Naive thymus-derived CD4-positive, alpha-beta T cell (primary cell): ENCODE measurements at regions not wholly inside any gene's neighbourhood (a gene's known extent, or its start where the extent isn't known, plus 50 kb on each side); places are given as distances from the start of the nearest gene placed in this dataset.

Experiments
- ATAC-seq: fragments of 150-1000 bp; cut with Tn5 transposase; 2 replicates; pipeline ENCODE4 v1.10.0; 2021; ENCODE audit warnings: mild to moderate bottlenecking, moderate library complexity
- CTCF ChIA-PET: fragments of 350-600 bp; sonication (Branson Sonifier 250); formaldehyde crosslinking; loops from one replicate; lab custom pipeline; 2021; ENCODE audit warnings: antibody characterized with exemption; lab: Charles Lee
- POLR2A ChIA-PET: fragments of 350-600 bp; sonication (Branson Sonifier 250); formaldehyde crosslinking; loops from one replicate; lab custom pipeline; 2021; ENCODE audit warnings: antibody characterized with exemption, inconsistent platforms; lab: Charles Lee
- DNase-seq, 9 donors: peaks; one replicate each; pipeline versions ENCODE4 v3.0.0 to v3.0.0-alpha.2; 2020 to 2022; ENCODE audit warnings: mixed read lengths in 1 of 9
- H3K27ac ChIP-seq: one replicate; pipeline ENCODE4 v1.7.0; 2013; ENCODE audit warnings: mild to moderate bottlenecking, low read depth, low read length, moderate library complexity
- H3K27me3 ChIP-seq, 2 donors: one replicate each; pipeline ENCODE4 v1.7.0; 2013; ENCODE audit warnings: low read length in 2 of 2, mild to moderate bottlenecking in 2 of 2, moderate library complexity in 2 of 2; ENCODE audit not compliant: control insufficient read depth in 2 of 2, insufficient read depth in 2 of 2
- H3K36me3 ChIP-seq, 3 experiments: 1 replicate in 2 of 3; 2 replicates in 1 of 3; pipeline ENCODE4 v1.7.0; 2013; ENCODE audit warnings: low read length in 3 of 3, mild to moderate bottlenecking in 3 of 3, moderate library complexity in 1 of 3; ENCODE audit not compliant: insufficient read depth in 3 of 3, control insufficient read depth in 2 of 3
- H3K4me1 ChIP-seq, 2 donors: one replicate each; pipeline ENCODE4 v1.7.0; 2013; ENCODE audit warnings: low read length in 2 of 2, mild to moderate bottlenecking in 2 of 2, moderate library complexity in 1 of 2; ENCODE audit not compliant: control insufficient read depth in 2 of 2, insufficient read depth in 2 of 2
- H3K4me3 ChIP-seq: 2 replicates; pipeline ENCODE4 v1.7.0; 2013; ENCODE audit warnings: mild to moderate bottlenecking, low read length
- H3K9me3 ChIP-seq, 3 experiments: 1 replicate in 2 of 3; 2 replicates in 1 of 3; pipeline ENCODE4 v1.7.0; 2013; ENCODE audit warnings: low read length in 3 of 3; ENCODE audit not compliant: control insufficient read depth in 2 of 3
- H3K27ac Mint-ChIP-seq, 9 donors: one replicate each; pipeline ENCODE4 v1.8.0; 2020 to 2022; ENCODE audit warnings: mixed read lengths in 9 of 9, mild to moderate bottlenecking in 8 of 9, moderate library complexity in 5 of 9, inconsistent platforms in 2 of 9
- H3K27me3 Mint-ChIP-seq, 5 donors: one replicate each; pipeline ENCODE4 v1.8.0; 2021 to 2022; ENCODE audit warnings: mixed read lengths in 5 of 5, mild to moderate bottlenecking in 1 of 5
- H3K36me3 Mint-ChIP-seq, 5 donors: one replicate each; pipeline ENCODE4 v1.8.0; 2020 to 2022; ENCODE audit warnings: mixed read lengths in 5 of 5, mild to moderate bottlenecking in 3 of 5, inconsistent platforms in 1 of 5
- H3K4me1 Mint-ChIP-seq, 7 donors: one replicate each; pipeline ENCODE4 v1.8.0; 2020 to 2022; ENCODE audit warnings: mixed read lengths in 7 of 7, mild to moderate bottlenecking in 3 of 7, inconsistent platforms in 1 of 7
- H3K4me3 Mint-ChIP-seq, 10 donors: one replicate each; pipeline ENCODE4 v1.8.0; 2020 to 2022; ENCODE audit warnings: mild to moderate bottlenecking in 10 of 10, mixed read lengths in 10 of 10, moderate library complexity in 6 of 10, inconsistent platforms in 2 of 10
- H3K9me3 Mint-ChIP-seq, 11 donors: one replicate each; pipeline ENCODE4 v1.8.0; 2020 to 2022; ENCODE audit warnings: mixed read lengths in 11 of 11, mild to moderate bottlenecking in 4 of 11, inconsistent platforms in 1 of 11, moderate library complexity in 1 of 11
- intact Hi-C, 2 donors: fragments of 100-400 bp; cut with micrococcal nuclease; formaldehyde crosslinking; loops; one replicate each; pipeline ENCODE4 v1.15.1; 2023

DNA sequence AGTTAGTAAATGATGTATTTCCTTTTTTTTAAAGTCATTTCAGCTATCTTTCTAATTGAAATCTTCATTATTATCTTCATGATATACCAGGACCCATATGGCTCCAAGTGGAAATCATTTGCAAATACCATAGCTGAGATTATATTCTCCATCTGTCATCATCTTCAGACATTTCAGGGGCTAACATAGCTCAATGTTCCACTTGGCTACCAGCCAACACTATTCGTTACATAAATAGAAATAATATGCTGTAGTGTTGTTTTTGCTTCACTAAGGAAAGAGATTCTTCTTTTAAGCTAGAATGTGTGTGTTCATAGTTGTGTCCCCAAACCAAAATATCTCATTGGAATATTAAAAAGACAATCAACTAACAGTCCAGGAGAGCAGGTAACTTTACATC, 225.1 kb downstream of the DIO2 start:
- no peak overlapping the region for H3K4me3 Mint-ChIP-seq
- Histone ChIP-seq H3K9me3 (no peaks in the 10 kb centered on the region), H3K27me3 (no peaks in the 10 kb centered on the region), H3K27ac (no peak overlapping the region), H3K36me3 (no peaks in the 10 kb centered on the region), H3K4me1 (no peaks in the 10 kb centered on the region), H3K4me3 (no peak overlapping the region)
- DNase-seq = no peak
- intact Hi-C loops = no loop called here
- H3K9me3 Mint-ChIP-seq = peaks cover 0 to 14% (median 5%) of the 10 kb centered on the region in 11 donors
- no peaks in the 10 kb centered on the region for H3K27me3 Mint-ChIP-seq
- no peaks in the 10 kb centered on the region for H3K36me3 Mint-ChIP-seq
- ChIA-PET CTCF (no interaction called here), POLR2A (no interaction called here)
- ATAC-seq = no peak
- H3K27ac Mint-ChIP-seq = no peak overlapping the region
- no peaks in the 10 kb centered on the region for H3K4me1 Mint-ChIP-seq

DNA sequence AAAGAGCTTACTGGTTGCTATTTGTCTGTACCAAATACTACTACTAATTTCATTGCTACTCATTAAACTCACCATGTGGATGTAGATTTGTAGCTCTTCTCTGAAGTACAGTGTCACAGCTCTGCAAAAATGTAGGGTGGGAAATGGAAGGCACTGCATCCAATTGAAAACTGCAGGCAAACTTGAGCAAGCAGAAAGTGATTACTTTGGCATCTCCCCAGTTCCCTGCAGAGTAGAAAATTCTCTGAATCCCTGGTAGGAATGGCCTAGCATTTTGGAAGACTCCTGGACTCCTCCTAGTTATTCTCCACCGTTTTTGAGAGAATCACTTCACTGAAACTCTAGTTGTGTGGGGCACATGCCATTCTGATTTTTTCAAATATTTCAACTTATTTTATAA, 239.1 kb downstream of the DIO2 start:
- ATAC-seq (no peak), DNase-seq (no peak)
- no peaks in the 10 kb centered on the region for H3K27me3 ChIP-seq
- no peak overlapping the region for H3K4me3 ChIP-seq
- Mint-ChIP-seq H3K9me3 (peaks cover 0 to 22% (median 5%) of the 10 kb centered on the region in 11 donors), H3K4me1 (no peaks in the 10 kb centered on the region), H3K36me3 (peaks cover 0 to 3% (median 0%) of the 10 kb centered on the region in 5 donors), H3K27me3 (no peaks in the 10 kb centered on the region), H3K4me3 (no peak overlapping the region), H3K27ac (no peak overlapping the region)
- H3K27ac ChIP-seq = no peak overlapping the region
- H3K4me1 ChIP-seq = no peaks in the 10 kb centered on the region
- H3K36me3 ChIP-seq = no peaks in the 10 kb centered on the region
- intact Hi-C loops = no loop called here
- no peaks in the 10 kb centered on the region for H3K9me3 ChIP-seq
- CTCF ChIA-PET = no interaction called here
- POLR2A ChIA-PET = no interaction called here

DNA sequence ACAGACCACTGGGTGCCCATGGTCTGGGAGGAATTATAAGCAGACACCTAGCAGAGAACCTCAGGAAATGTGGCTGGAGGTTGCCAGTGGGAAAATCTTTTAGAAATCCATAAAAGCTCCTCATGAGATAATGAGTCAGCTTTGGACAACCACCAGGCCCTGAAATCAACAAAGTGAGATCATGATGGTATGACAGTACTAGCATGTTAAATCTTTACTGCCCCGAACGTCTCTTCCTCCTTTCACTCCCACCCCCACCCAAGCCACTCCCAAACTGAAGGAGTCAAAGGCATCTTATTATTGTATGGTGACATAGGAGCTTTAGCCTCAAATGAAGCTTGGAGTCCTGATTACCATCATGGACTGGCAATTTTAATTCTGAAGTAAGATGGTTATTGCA, 240.0 kb downstream of the DIO2 start:
- Mint-ChIP-seq H3K4me1 (no peaks in the 10 kb centered on the region), H3K27ac (no peak overlapping the region)

DNA sequence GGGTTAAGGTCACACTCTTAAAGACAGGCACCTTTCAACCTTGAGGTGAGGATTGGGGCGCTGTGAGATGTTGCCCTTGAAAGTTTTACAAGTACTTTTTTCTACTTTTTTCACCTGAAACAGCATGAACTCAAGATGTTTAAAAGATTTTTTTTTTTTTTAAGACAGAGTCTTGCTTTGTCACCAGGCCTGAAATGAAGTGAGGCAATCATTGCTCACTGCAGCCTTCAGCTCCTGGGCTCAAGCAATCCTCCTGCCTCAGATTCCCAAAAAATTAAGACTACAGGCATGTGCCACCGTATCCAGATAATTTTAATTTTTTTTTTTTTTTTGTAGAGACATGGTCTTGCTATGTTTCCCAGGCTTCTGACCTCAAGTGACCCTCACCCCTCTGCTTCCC, 243.9 kb downstream of the DIO2 start:
- Mint-ChIP-seq H3K36me3 (peaks cover 0 to 3% (median 0%) of the 10 kb centered on the region in 5 donors), H3K9me3 (peaks cover 2 to 17% (median 7%) of the 10 kb centered on the region in 11 donors), H3K4me3 (no peak overlapping the region), H3K27ac (no peak overlapping the region), H3K27me3 (no peaks in the 10 kb centered on the region), H3K4me1 (no peaks in the 10 kb centered on the region)
- no peak overlapping the region for H3K4me3 ChIP-seq
- H3K9me3 ChIP-seq = no peaks in the 10 kb centered on the region
- intact Hi-C loops = no loop called here
- no peaks in the 10 kb centered on the region for H3K27me3 ChIP-seq
- H3K27ac ChIP-seq = no peak overlapping the region
- H3K36me3 ChIP-seq = no peaks in the 10 kb centered on the region
- POLR2A ChIA-PET = no interaction called here
- DNase-seq (no peak), ATAC-seq (no peak)
- CTCF ChIA-PET = no interaction called here
- H3K4me1 ChIP-seq = no peaks in the 10 kb centered on the region

More for the DNA sequence above, 240.0 kb downstream of the DIO2 start:
- Histone ChIP-seq H3K27me3 (no peaks in the 10 kb centered on the region), H3K4me3 (no peak overlapping the region), H3K4me1 (no peaks in the 10 kb centered on the region), H3K36me3 (no peaks in the 10 kb centered on the region), H3K9me3 (no peaks in the 10 kb centered on the region), H3K27ac (no peak overlapping the region)
- POLR2A ChIA-PET = no interaction called here
- peaks cover 0 to 24% (median 5%) of the 10 kb centered on the region in 11 donors for H3K9me3 Mint-ChIP-seq
- no peak overlapping the region for H3K4me3 Mint-ChIP-seq
- intact Hi-C loops = no loop called here
- DNase-seq (no peak), ATAC-seq (no peak)
- H3K27me3 Mint-ChIP-seq = no peaks in the 10 kb centered on the region
- CTCF ChIA-PET = no interaction called here
- H3K36me3 Mint-ChIP-seq = peaks cover 0 to 3% (median 0%) of the 10 kb centered on the region in 5 donors

DNA sequence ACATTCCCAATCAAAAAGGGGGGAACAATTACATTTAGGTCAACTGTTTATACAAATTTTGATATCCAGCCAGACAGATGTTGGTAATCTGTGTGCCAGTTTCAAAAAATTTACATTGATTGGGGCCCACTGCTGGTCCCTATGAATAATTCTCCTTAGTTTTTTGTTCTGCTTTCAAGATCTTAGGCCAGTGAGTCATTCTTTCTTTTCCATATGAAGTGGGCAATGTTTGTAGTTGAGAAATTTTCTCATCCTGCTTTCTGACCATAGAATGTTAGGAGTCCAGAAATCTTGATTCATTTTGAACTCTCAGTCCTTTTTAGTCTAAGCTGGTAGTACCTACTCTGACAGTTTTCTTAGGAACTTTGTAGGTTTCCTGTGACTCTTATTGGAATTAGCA, 244.3 kb downstream of the DIO2 start:
- H3K36me3 ChIP-seq = no peaks in the 10 kb centered on the region
- H3K4me3 ChIP-seq = no peak overlapping the region
- intact Hi-C loops = no loop called here
- H3K27ac Mint-ChIP-seq = no peak overlapping the region
- H3K36me3 Mint-ChIP-seq = peaks cover 0 to 3% (median 0%) of the 10 kb centered on the region in 5 donors
- H3K4me1 Mint-ChIP-seq = no peaks in the 10 kb centered on the region
- no peaks in the 10 kb centered on the region for H3K27me3 ChIP-seq
- H3K27me3 Mint-ChIP-seq = no peaks in the 10 kb centered on the region
- DNase-seq (no peak), ATAC-seq (no peak)
- H3K4me3 Mint-ChIP-seq = no peak overlapping the region
- peaks cover 3 to 20% (median 7%) of the 10 kb centered on the region in 11 donors for H3K9me3 Mint-ChIP-seq
- no peak overlapping the region for H3K27ac ChIP-seq
- POLR2A ChIA-PET = no interaction called here
- CTCF ChIA-PET = no interaction called here
- H3K9me3 ChIP-seq = no peaks in the 10 kb centered on the region
- H3K4me1 ChIP-seq = no peaks in the 10 kb centered on the region

DNA sequence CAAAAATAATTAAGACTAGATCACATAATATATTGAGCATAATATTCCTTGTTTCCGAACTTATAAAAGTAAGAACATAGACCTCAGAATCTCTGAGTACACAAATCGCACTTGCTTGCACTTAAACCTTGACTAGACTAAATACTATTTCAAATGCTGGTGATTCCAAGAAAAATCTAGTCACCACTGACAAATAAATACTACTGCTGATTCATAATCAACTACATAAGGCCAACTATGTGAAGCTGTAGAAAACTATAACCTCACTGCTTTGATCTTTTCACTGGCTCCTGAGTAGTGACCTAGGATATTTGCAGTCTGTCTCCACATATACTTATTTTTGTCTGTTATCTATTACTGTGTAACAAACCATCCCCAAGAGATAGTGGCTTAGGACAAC, 245.4 kb downstream of the DIO2 start:
- Histone ChIP-seq H3K27ac (no peak overlapping the region), H3K36me3 (no peaks in the 10 kb centered on the region), H3K4me3 (no peak overlapping the region), H3K27me3 (no peaks in the 10 kb centered on the region), H3K9me3 (no peaks in the 10 kb centered on the region), H3K4me1 (no peaks in the 10 kb centered on the region)
- CTCF ChIA-PET = no interaction called here
- Mint-ChIP-seq H3K27me3 (no peaks in the 10 kb centered on the region), H3K4me3 (no peak overlapping the region), H3K27ac (no peak overlapping the region), H3K9me3 (peaks cover 3 to 20% (median 7%) of the 10 kb centered on the region in 11 donors), H3K36me3 (peaks cover 0 to 3% (median 0%) of the 10 kb centered on the region in 5 donors), H3K4me1 (no peaks in the 10 kb centered on the region)
- no peak for ATAC-seq
- DNase-seq = no peak
- POLR2A ChIA-PET = no interaction called here
- intact Hi-C loops = no loop called here

DNA sequence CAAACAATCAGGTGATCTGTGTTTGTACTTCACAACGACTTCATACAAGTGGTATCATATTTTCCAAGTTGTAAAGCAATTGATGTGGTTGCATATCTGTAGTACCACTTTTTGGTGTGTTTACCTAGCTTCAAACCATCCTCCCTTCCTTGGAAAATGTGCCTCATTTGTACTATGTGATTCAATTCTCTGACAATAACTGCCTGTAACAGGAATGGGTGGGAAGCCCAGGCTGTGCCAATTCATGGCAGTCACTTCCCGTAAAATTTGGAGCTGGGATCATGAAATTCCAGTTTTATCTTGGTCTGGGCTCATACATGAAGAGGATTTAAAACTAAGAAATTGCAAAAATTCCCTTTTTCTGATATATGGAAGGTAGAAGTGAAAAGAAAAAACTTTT, 250.1 kb downstream of the DIO2 start:
- H3K27me3 Mint-ChIP-seq = no peaks in the 10 kb centered on the region
- Histone ChIP-seq H3K4me1 (no peaks in the 10 kb centered on the region), H3K27ac (no peak overlapping the region), H3K27me3 (no peaks in the 10 kb centered on the region), H3K9me3 (no peaks in the 10 kb centered on the region), H3K36me3 (no peaks in the 10 kb centered on the region), H3K4me3 (no peak overlapping the region)
- H3K4me1 Mint-ChIP-seq = no peaks in the 10 kb centered on the region
- no peak for ATAC-seq
- peaks cover 4 to 33% (median 13%) of the 10 kb centered on the region in 11 donors for H3K9me3 Mint-ChIP-seq
- H3K36me3 Mint-ChIP-seq = no peaks in the 10 kb centered on the region
- CTCF ChIA-PET = no interaction called here
- intact Hi-C loops = no loop called here
- POLR2A ChIA-PET = no interaction called here
- no peak overlapping the region for H3K4me3 Mint-ChIP-seq
- no peak for DNase-seq
- H3K27ac Mint-ChIP-seq = no peak overlapping the region
